ENCODE measurements at regions not wholly inside any gene's neighbourhood (a gene's known extent, or its start where the extent isn't known, plus 50 kb on each side); places are given as distances from the start of the nearest gene placed in this dataset.
"Not testable (repeated sequence)": the region's sequence is repeated elsewhere in the genome, so short reads cannot be mapped to it uniquely, and the experiment has no call there.

GRCh38 chr22:33160525-33160924 lies 102.3 kb upstream of the SYN3 start:
- no peaks in the 10 kb centered on the region for H3K4me1 ChIP-seq (ENCODE audit: insufficient read depth)
- TF ChIP-seq EP300 (IDR thresholded peaks at IDR 0.05) (no peak), CTCF (IDR thresholded peaks at IDR 0.05) (no peak), POLR2A (IDR thresholded peaks at IDR 0.05) (no peak)
- no peak overlapping the region for H3K4me3 ChIP-seq
- DNase-seq, result no peak
- intact Hi-C loops (cut with DNase I), result no loop called here
- H3K27me3 ChIP-seq, result no peaks in the 10 kb centered on the region
- no peaks in the 10 kb centered on the region for H3K9me3 ChIP-seq
- WGBS, 3 donors, result 82 to 97% (median 89%) methylated on average over 1 of the region's 1 CpG
- H3K27ac ChIP-seq, result no peak overlapping the region
- no peaks in the 10 kb centered on the region for H3K36me3 ChIP-seq

GRCh38 chr22:33154967-33155366 lies 96.8 kb upstream of the SYN3 start:
- H3K36me3 ChIP-seq; H3K27ac ChIP-seq; H3K9me3 ChIP-seq; H3K4me1 ChIP-seq (ENCODE audit: insufficient read depth); DNase-seq; H3K4me3 ChIP-seq; H3K27me3 ChIP-seq; intact Hi-C loops (cut with DNase I): not testable (repeated sequence)
- WGBS, 3 donors, result 41 to 55% (median 50%) methylated on average over 1 of the region's 1 CpG

- Histone ChIP-seq H3K4me1 (ENCODE audit: insufficient read depth) (no peaks in the 10 kb centered on the region), H3K9me3 (no peaks in the 10 kb centered on the region), H3K27ac (no peak overlapping the region), H3K27me3 (no peaks in the 10 kb centered on the region), H3K36me3 (no peaks in the 10 kb centered on the region), H3K4me3 (no peak overlapping the region)
- 28 to 53% (median 39%) methylated on average over 2 of the region's 2 CpGs for WGBS, 3 donors
- TF ChIP-seq CTCF (IDR thresholded peaks at IDR 0.05) (no peak), EP300 (IDR thresholded peaks at IDR 0.05) (no peak), POLR2A (IDR thresholded peaks at IDR 0.05) (no peak)
- no peak for DNase-seq
- intact Hi-C loops (cut with DNase I), result no loop called here
These were observed 91.4 kb upstream of the SYN3 start for GRCh38 chr22:33149611-33150010.

- 62 to 84% (median 77%) methylated on average over 1 of the region's 1 CpG for WGBS, 3 donors
- intact Hi-C loops (cut with DNase I), result no loop called here
- no peak for DNase-seq
- no peaks in the 10 kb centered on the region for H3K36me3 ChIP-seq
- no peaks in the 10 kb centered on the region for H3K4me1 ChIP-seq (ENCODE audit: insufficient read depth)
- no peak for TF ChIP-seq EP300 (IDR thresholded peaks at IDR 0.05)
- no peak for TF ChIP-seq POLR2A (IDR thresholded peaks at IDR 0.05)
- no peak for TF ChIP-seq CTCF (IDR thresholded peaks at IDR 0.05)
- no peaks in the 10 kb centered on the region for H3K9me3 ChIP-seq
- no peak overlapping the region for H3K4me3 ChIP-seq
- H3K27me3 ChIP-seq, result no peaks in the 10 kb centered on the region
- no peak overlapping the region for H3K27ac ChIP-seq
These were observed 86.5 kb upstream of the SYN3 start for GRCh38 chr22:33144721-33145120.

GRCh38 chr22:33142282-33143055 lies 84.3 kb upstream of the SYN3 start:
- H3K27ac ChIP-seq, result no peak overlapping the region
- no peaks in the 10 kb centered on the region for H3K27me3 ChIP-seq
- intact Hi-C loops (cut with DNase I), result no loop called here
- H3K4me1 ChIP-seq (ENCODE audit: insufficient read depth), result no peaks in the 10 kb centered on the region
- TF ChIP-seq EP300 (IDR thresholded peaks at IDR 0.05) (no peak), POLR2A (IDR thresholded peaks at IDR 0.05) (no peak), CTCF (IDR thresholded peaks at IDR 0.05) (no peak)
- no peaks in the 10 kb centered on the region for H3K36me3 ChIP-seq
- WGBS, 3 donors, result 45 to 48% (median 46%) methylated on average over 4 of the region's 4 CpGs
- DNase-seq, result no peak
- H3K9me3 ChIP-seq, result peaks cover 0 to 3% of the 10 kb centered on the region in 2 donors
- H3K4me3 ChIP-seq, result no peak overlapping the region

Data from ovary (tissue), 7 donors.